Urothelium cell line (cell line): ENCODE measurements at regions not wholly inside any gene's neighbourhood (a gene's known extent, or its start where the extent isn't known, plus 50 kb on each side); places are given as distances from the start of the nearest gene placed in this dataset.
"Not testable (repeated sequence)": the region's sequence is repeated elsewhere in the genome, so short reads cannot be mapped to it uniquely, and the experiment has no call there.

Experiments used
- DNase-seq: peaks from one replicate; pipeline ENCODE4 v3.0.0; 2011; ENCODE audit warnings: low spot score, mixed read lengths
- FAIRE-seq: peaks from 2 replicates; lab custom pipeline; 2011; peaks lifted over from hg19 to GRCh38; lab: Jason Lieb, UNC

DNA sequence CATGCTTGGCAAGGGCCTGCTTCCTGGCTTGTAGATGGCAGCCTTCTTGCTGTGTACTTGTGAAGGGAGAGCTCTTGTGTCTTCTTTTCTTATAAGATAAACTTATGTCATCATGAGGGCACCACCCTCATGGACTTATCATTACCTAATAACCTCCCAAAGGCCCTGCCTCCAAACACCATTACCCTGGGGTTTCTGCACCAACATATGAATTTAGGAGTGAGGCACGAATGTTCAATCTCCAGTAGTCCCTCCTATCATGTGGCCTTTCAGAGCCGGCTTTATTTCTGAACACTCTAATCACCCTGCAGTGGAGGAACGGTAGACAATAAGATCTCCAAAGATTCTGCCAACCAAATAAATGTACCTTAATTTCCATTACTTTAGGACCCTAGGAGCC lies 144.3 kb downstream of the ABCC12 start:
- DNase-seq (no peak), FAIRE-seq (no peak)

DNA sequence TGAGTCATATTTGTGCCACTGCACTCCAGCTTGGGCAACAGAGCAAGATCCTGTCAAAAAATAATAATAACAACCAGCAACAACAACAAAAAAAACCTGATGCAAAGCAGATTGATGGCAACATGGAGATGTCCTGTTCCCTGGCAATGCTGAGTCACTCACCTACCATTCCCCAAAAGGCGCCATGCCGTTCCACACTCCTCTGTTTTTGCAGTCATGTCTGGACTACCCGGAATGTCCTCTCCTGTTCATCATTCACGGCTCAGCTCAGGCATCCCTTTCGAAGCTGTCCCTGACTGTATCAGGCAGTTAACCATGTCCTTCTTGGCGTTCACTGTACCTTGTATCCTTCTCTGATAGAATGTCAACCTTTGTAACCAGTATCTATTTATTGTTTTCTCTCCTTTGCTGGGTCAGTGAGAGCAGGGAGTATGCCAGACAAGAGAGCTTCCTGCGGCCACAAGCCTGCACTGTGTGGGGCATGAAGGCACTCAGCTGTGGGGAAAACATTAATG lies 147.7 kb downstream of the ABCC12 start:
- DNase-seq: no peak
- FAIRE-seq: no peak

DNA sequence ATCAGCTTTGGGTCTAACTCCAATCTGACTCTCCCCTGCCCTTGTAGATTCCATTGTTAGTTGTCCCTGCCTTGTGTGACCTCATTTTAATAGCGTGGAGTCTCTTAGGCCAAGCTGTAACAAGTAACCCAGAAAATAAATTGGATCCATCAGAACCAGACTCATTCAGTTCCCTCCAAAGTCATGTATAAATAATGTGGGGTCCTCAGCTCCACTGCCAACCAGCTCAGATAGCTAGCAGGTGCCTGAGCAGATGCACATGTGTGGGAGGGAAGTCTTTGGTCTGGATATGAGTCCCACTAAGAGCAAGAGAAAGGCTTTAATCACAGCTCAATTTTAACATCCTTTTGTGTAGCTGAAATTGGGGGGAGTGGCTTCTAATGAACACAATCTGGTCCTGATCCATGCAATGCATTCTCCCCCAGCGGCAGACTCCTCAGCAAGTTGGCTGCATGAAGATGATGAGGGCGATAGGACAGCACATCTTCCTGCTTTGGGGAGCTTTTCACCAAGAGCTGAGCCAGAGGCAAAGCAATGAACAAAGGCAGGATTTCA lies 151.6 kb downstream of the ABCC12 start:
- no peak for FAIRE-seq
- DNase-seq: no peak

DNA sequence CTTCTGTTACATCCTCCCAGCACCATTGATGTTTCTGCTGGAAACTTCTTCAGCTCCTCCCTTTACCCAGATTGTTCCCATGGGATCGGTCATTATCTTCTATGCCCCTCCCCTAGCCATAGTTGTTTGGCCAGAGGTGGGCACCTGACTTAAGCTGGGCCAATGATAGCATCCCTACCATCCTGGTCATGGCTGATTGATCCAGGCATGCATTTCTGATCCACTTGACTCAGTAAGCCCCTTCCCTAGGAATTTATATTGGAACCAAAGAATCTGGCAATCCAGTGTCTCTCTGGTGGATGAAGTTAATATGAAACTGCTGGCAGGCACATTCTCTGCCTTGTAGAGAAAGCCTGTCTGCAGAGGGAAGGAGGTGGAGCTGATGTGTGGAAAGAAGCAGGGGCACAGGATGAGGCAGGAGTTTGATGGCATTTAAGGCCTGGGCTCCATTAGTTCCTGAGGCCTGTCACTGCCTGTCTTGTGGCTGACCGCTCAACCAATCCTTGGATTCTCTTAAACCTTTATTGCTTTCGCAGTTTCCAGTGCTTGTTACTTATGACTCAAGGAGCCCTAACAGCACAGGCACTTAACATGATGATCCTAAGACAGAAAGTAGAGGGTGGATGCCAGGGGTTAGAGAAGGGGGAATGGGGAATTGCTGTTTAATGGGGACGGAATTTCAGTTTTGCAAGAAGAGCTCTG lies 152.4 kb downstream of the ABCC12 start:
- FAIRE-seq (no peak), DNase-seq (no peak)

DNA sequence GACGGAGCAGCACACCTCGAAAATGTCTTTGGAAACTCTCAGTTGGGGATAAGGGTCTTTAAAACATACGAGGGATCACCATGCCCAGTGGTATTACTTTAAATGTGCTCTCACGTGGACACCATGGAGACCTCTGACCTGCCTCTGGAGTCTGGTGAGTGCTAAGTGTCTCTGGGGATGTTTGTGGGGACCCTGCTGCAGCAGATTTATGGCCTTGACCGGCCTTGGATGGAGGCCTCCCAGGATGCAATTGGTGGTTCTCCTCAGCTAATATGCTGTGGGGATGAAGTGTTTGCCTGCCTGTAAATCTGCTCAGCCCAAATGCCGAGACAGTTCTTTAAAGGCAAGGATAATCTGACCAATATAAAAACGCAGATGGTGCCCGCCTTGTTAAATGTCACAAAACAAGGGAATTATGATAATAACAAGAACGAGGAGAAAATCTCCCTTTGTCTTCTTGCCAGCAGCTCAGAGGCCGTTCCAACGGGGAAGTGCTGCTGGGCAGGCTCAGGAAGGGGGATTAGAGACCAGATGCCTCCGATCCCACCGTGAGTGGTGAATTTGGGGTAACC lies 154.4 kb downstream of the ABCC12 start:
- DNase-seq: no peak
- no peak for FAIRE-seq

DNA sequence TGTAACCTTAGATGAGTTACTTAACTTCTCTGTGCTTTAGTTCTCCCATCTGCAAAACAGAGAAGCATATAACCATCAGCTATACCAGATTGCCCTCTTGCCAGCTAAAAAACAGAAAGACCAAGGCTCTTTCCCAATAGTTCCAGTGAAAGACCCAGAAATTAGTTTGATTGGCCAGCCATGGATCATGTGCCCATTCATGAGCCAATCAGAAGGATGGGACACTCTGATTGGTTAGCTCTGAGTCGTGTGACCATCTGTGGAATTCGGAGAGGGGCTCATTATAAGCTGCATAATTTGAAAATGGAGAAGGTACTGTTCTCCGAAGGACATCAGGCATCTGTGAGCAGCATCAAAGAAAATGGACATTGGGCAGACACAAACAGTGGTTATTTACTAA lies 155.2 kb downstream of the ABCC12 start:
- DNase-seq (no peak), FAIRE-seq (no peak)

DNA sequence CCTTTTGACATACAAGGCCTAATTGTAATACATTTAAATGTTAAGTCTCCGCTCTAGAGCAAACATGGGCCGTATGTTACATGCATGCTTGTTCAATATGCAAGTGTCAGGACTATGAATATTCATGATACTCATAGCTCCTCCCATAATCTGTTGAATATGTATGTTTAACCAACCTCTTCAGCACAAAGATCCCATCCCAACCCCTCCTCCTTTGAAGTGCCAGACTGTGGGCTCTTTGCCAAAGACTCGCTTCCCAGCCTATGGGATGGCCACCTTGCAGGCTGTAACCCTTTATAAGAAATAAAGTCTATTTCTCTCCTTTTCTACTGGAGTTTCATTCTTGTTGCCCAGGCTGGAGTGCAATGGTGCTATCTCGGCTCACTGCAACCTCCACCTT lies 156.2 kb downstream of the ABCC12 start:
- DNase-seq (no peak), FAIRE-seq (no peak)

DNA sequence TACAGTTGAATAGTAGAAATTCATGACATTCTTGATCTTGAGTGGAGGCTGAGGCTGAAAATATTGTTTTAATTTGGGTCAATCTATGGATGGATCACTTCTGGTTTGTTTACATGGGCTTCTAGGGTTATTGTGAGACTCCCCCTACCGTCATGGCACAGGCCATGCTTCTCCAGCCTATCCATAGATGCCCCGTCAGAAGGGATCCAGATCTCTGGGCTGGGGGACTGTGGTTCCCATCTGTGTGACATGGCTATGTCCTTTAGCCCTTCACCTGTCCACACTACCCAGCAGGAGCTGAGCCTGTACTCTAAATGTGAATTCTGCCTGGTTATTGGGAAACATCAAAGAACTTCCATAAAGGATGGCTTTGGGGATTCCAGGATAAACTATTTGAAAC lies 160.4 kb downstream of the ABCC12 start:
- no peak for FAIRE-seq

DNA sequence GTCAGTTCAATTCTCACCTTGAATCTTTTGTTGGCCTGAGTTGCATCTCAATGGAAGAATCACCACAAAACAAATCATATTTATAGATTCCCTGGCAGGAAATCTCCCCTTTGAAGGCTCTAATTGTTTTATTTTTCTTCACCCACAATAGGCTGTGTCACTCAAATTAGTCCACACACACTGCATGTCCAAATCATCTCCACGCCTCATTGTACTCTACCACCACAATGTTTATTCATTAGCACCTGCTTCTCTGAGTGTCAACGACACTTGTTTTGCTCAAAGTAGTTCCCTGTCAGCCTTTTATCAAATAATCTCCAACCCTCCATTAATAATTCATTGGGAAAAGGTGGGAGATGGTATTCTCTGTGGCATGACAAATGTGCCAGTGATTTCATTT lies 164.3 kb downstream of the ABCC12 start:
- DNase-seq (no peak), FAIRE-seq (no peak)

More for the DNA sequence above, 160.4 kb downstream of the ABCC12 start:
- DNase-seq: no peak

DNA sequence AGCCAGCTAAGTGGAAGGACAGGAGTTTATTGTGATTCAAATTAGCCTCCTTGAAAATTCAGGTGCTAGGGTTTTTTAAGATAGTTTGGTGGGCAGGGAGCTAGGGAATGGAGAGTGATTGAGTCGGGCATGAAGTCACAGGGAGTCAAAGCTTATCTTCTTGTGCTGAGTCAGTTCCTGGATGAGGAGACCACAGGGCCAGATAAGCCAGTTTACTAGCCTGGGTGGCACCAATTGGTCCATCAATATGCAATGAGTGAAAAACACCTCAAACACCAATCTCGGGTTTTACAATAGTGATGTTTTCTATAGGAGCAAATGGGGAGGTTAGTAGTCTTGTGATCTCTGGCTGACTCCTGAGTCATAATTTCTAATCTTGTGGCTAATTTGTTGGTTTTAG lies 165.1 kb downstream of the ABCC12 start:
- DNase-seq (no peak), FAIRE-seq (no peak)

DNA sequence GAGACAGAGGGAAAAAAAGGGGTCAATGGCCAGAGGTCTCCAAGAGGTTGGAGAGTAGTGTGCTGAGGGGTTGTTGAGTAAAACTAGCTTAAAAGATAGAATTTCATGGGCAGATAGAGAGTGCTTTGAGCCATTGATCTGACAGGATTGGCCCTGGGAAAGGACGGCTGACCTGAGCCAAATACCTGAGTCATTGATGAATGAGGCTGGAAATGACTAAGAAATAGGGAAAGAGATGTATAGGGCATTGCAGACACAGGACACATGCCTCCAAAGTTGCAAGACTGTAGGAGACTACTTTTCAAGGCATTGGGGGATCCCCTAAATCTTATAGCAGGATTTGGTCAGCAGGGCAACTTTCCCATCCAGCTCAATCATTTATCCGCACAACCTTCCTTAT lies 168.7 kb downstream of the ABCC12 start:
- no peak for FAIRE-seq
- no peak for DNase-seq

DNA sequence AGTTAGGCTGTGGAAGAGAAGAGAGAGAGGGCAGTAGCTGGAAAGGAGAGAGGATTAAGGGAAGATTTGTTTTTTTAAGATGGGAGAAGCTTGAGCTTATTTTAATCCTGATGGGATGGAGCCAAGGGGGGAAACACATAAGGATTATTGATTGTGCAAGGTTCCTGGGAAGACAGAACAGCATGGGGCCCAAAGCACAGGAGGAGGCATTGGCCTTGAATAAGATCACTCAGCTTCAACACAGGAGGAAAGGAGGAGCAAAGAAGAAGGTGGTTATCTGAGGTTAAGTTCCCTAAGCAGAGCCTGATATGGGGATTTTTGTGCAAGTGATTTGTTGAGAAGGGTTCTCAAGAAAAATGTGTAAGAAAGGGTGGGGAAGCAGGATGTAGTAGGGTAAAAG lies 169.8 kb downstream of the ABCC12 start:
- DNase-seq (no peak), FAIRE-seq (no peak)

DNA sequence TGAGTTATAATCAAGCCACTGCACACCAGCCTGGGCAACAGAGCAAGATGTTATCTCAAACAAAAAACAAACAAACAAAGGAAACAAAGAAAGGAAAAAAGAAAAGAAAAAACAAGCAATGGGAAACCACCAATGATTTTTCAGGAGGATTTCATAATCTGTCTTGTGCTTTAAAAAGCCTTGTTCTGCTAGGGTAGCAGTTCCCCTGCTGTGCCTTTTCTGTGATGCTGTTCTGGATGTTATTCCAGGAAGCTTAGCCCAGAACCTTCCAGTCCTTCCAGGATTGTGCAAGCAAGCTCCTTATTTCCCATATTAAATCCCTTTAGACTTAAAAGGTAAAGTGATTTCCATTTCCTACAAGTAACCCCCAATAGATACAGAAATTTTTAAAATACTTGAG lies 171.1 kb downstream of the ABCC12 start:
- DNase-seq (no peak), FAIRE-seq (no peak)

DNA sequence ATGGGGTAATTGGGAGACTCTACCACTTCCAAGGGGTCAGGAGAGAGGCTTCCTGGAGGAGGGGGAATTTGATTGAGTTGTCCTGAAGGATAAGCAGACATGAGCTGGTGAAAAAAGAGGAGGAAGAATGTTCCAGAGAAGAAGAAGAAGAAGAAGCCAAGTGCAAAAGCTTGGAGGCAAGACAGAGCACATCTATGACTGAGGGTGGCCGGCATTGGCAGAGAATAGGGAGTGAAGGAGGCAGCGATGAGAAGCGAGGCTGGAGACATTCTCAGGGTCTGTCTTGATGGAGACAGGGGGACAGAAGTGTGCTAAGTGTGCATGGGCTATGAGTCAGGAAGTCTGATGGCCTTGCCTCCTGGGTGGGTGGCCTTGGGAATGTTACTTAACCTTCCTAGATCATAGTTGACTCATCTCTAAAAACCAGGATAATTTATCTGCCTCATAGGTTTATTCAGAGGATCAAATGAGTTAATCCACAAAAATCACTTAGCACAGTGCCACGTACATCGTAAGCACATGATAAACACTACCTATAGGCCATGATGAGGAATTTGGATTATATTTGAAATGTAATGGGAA lies 171.7 kb downstream of the ABCC12 start:
- FAIRE-seq (no peak), DNase-seq (no peak)

DNA sequence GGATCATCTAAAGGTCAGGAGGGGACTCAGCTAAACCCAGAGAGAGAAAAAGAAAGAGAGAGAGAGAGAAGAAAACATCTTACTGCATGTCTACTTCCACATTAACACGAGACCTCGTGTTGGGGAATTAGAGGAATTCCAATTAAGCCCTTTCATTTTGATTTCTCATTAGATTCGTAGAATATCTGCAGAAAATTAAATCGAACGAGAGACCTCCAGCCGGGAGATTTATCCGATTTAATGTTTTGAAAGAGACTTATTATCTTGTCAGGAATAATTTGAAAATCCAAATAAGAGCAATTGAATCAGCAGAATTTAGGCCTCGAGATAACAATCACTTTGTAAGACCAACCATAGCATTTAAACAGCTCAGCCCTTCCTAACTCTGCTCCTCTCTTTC lies 175.6 kb downstream of the ABCC12 start:
- FAIRE-seq (no peak), DNase-seq (no peak)

DNA sequence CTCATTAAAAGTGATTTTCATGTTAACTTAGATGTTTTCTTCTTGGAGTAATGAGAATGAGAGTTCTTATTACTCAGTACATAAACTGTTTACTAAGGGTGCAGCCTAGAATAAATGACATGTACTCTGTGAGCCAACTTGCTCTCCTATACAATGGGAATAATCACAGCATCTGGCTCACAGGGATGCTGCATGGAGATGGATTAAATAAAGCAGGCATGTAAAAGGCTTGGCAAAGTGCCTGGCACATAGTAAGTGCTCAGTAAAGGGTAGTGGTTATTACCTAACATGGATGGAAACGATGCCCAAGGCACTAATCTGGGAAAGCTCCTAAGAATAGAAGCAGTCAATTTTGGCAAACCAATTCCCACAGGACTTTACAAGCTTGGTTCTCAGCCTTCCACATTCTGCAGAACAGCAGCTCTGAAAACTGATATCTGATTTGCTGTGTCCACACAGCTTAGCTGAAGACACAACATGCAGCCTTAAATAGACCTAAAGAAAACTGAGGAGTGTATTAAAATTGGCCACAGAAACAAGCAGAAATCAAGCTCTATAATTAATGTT lies 176.1 kb downstream of the ABCC12 start:
- DNase-seq (no peak), FAIRE-seq (no peak)

DNA sequence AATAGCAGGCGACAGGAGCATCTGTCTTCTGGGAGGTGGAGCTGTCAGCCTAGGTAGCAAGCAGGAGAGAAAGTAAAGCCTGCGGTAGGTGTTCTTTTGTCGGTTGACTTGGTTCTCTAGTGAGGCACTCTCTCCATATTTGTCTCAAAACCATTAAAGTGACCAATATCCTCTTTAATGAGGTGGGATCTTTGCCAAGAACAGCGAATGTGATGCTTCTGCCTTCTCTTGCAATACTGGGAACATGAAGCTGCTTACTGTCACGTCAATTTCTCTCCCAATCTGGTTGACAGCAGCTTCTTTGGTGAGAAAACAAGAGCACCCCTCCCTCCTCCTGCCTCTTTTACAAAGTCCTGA lies 176.7 kb downstream of the ABCC12 start:
- no peak for FAIRE-seq
- no peak for DNase-seq

DNA sequence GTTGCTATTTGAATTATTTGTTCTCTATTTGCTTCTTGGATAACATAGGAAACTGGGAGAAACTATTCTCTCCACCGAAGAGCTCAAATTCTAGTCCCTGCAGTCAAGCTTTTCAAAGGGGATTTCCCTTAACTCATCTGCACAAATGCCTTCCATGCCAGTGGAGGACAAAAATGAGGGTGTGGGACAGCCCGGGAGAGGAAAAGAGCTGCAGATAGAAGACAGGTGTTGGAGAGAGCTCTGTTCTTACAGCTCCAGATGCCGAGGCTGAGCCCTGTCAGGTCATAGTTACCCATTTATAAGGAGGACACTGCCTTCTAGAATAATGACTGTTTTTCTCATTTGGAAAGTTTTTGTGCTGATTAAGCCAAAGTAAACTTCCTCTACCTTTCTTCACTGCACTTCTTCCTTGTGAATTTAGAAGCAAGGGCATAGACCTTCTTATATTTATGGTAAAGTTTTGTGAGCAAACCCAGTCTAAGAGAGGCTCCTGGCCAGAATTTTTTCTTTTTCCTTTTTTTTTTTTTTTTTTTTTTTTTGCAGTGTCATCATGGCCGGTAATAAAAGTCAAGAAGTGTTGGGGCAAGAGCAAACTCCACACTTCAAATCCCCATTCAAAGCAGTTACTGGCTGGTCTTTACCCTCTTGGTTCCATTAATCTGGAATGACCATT lies 177.2 kb downstream of the ABCC12 start:
- DNase-seq (no peak), FAIRE-seq (no peak)

DNA sequence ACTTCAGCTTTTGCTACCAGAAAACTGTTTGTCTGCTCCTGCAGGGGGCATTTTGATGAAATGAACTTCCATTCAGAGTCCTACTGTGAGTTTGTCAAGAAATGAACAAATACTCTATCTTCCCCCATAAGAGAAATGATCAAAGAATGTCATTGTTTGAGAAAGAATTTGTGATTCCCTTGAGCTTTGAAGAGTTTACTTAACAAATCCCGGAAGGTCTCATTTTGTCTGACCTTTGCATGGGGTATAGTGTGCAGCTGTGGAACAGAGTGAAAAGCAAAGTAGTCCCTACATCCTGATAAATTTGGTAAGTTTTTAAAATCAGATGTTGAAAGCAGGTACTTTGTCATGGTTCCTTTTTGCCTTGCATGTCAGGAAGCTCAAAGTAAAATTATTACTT lies 178.0 kb downstream of the ABCC12 start:
- no peak for DNase-seq
- no peak for FAIRE-seq

DNA sequence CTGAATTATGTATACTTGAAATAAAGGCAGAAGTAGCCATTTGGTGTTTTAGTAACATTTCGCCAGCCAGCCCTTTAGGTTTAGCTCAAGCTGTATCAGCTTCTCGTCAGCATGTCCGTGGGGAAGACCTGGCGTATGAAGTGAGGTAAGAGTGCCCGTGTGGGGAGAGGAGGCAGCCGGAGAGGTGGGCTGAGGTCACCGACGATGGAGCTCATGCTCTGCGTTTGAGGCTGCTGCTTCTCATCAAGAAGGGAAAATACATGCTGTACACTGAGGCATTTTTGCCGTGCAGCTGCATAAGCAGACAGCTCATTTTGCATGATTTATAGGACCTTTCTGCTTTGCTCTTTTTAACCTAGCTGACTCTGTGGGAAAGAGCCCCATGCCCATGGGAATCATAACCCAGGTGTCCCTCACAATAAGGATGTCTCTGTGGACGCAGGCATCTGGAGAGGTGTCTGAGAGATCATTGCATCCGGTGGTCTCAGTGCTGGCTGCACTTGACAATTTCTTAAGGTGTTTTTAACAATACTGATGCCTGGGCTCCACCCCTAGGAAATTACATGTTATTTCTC lies 179.1 kb downstream of the ABCC12 start:
- FAIRE-seq: no peak
- no peak for DNase-seq

DNA sequence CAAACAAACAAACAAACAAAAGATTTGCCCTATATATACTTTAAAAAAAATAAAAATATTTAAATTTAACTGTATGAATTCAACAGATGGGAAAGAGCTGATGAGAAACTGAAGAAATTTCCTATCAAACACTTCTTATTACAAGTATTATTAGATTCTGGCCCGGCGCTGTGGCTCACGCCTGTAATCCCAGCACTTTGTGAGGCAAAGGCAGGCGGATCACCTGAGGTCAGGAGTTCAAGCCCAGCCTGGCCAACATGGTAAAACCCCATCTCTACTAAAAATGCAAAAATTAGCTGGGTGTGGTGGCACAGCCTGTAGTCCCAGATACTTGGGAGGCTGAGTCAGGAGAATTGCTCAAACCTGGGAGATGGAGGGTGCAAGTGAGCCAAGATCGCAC lies 180.8 kb downstream of the ABCC12 start:
- not testable (repeated sequence) for FAIRE-seq, DNase-seq
